Stimulated activated CD4-positive, alpha-beta T cell treated with anti-CD3 and anti-CD28 coated beads, TNF-alpha, amount 100 ng/mL, for 48 hours (primary cell): ENCODE measurements at regions not wholly inside any gene's neighbourhood (a gene's known extent, or its start where the extent isn't known, plus 50 kb on each side); places are given as distances from the start of the nearest gene placed in this dataset.
"Not testable (repeated sequence)": the region's sequence is repeated elsewhere in the genome, so short reads cannot be mapped to it uniquely, and the experiment has no call there.

Experiments
- DNase-seq, 3 donors: peaks; one replicate each; pipeline ENCODE4 v3.0.0-alpha.2; 2020; ENCODE audit warnings: low read depth in 3 of 3

GRCh38 chr9:124125651-124125977 is 114.0 kb downstream of the LHX2 start:
- DNase-seq, result no peak

- DNase-seq, result peak; percentile 65 to 73 (median 69)
These were observed 115.4 kb downstream of the LHX2 start for GRCh38 chr9:124126648-124127646.

- DNase-seq, result no peak
These were observed 117.1 kb downstream of the LHX2 start for GRCh38 chr9:124128568-124129166.

- no peak for DNase-seq
These were observed 118.9 kb downstream of the LHX2 start for GRCh38 chr9:124130277-124131075.

GRCh38 chr9:124131518-124131917 is 120.0 kb downstream of the LHX2 start:
- DNase-seq, result not testable (repeated sequence)

- no peak for DNase-seq
These were observed 121.1 kb downstream of the LHX2 start for GRCh38 chr9:124132671-124133147.

- DNase-seq, result no peak
These were observed 122.2 kb downstream of the LHX2 start for GRCh38 chr9:124133727-124134126.

- DNase-seq, result no peak
These were observed 123.0 kb downstream of the LHX2 start for GRCh38 chr9:124134526-124134925.

GRCh38 chr9:124135813-124136365 is 121.9 kb upstream of the NEK6 start:
- no peak for DNase-seq

GRCh38 chr9:124137009-124137943 is 120.5 kb upstream of the NEK6 start:
- DNase-seq, result no peak

- DNase-seq, result no peak
These were observed 119.8 kb upstream of the NEK6 start for GRCh38 chr9:124137944-124138335.

- DNase-seq, result no peak
These were observed 118.7 kb upstream of the NEK6 start for GRCh38 chr9:124139001-124139400.

- no peak for DNase-seq
These were observed 116.7 kb upstream of the NEK6 start for GRCh38 chr9:124140941-124141568.

GRCh38 chr9:124144561-124145123 is 113.1 kb upstream of the NEK6 start:
- DNase-seq, result not testable (repeated sequence)

GRCh38 chr9:124146031-124146561 is 111.7 kb upstream of the NEK6 start:
- DNase-seq, result no peak

- DNase-seq, result no peak
These were observed 107.8 kb upstream of the NEK6 start for GRCh38 chr9:124149992-124150391.

- DNase-seq, result no peak
These were observed 93.9 kb upstream of the NEK6 start for GRCh38 chr9:124163760-124164255.

GRCh38 chr9:124164811-124165210 is 92.9 kb upstream of the NEK6 start:
- DNase-seq, result no peak

GRCh38 chr9:124174433-124174832 is 83.3 kb upstream of the NEK6 start:
- no peak for DNase-seq
